Mammary epithelial cell (primary cell): ENCODE measurements at regions not wholly inside any gene's neighbourhood (a gene's known extent, or its start where the extent isn't known, plus 50 kb on each side); places are given as distances from the start of the nearest gene placed in this dataset.

ENCODE experiments used
- EZH2 ChIP-seq: IDR thresholded peaks from 2 replicates; pipeline ENCODE4 v1.6.1; 2012; ENCODE audit warnings: low read length, inconsistent platforms, borderline replicate concordance
- TF ChIP-seq, protein P1 (sequence below), 2 donors: IDR thresholded peaks in 1 of 2; conservative IDR thresholded peaks in 1 of 2; 2 replicates each; pipeline ENCODE4 v1.5.1; 2011 to 2012; ENCODE audit warnings: inconsistent platforms in 2 of 2, low read length in 2 of 2, mild to moderate bottlenecking in 2 of 2, control low read depth in 1 of 2, low read depth in 1 of 2; ENCODE audit not compliant: insufficient read depth in 1 of 2; ENCODE audit errors: extremely low read depth in 1 of 2

DNA sequence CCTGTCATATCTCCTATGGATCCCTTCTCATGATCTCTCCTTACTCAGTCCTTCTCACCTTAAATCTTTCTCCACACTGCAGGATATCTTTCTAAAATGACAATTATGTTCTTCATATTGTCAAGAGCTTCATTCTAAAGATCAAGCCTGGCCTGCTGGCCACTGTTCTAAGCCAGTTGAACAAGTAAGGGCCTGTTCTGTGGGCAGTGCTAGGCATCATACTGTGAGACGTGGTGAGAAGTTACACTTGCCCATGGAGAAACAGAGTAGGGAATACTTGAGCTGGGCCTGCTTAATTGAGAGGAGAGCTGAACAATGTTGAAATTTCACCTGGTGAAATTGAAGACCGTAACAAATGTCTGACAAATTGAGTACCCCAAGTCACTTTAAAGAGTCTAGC is 184.1 kb upstream of the RASGRP1 start:
- TF ChIP-seq, protein P1, sequence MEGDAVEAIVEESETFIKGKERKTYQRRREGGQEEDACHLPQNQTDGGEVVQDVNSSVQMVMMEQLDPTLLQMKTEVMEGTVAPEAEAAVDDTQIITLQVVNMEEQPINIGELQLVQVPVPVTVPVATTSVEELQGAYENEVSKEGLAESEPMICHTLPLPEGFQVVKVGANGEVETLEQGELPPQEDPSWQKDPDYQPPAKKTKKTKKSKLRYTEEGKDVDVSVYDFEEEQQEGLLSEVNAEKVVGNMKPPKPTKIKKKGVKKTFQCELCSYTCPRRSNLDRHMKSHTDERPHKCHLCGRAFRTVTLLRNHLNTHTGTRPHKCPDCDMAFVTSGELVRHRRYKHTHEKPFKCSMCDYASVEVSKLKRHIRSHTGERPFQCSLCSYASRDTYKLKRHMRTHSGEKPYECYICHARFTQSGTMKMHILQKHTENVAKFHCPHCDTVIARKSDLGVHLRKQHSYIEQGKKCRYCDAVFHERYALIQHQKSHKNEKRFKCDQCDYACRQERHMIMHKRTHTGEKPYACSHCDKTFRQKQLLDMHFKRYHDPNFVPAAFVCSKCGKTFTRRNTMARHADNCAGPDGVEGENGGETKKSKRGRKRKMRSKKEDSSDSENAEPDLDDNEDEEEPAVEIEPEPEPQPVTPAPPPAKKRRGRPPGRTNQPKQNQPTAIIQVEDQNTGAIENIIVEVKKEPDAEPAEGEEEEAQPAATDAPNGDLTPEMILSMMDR (conservative IDR thresholded peaks at IDR 0.05 in 1 of 2, IDR thresholded peaks at IDR 0.05 in 1 of 2; ENCODE audit: extremely low read depth in 1 of 2, insufficient read depth in 1 of 2, low read depth in 1 of 2, low read length in 2 of 2) = no peak
- no peak for TF ChIP-seq EZH2
